Rectal smooth muscle tissue (tissue), 1 donor: ENCODE measurements at regions not wholly inside any gene's neighbourhood (a gene's known extent, or its start where the extent isn't known, plus 50 kb on each side); places are given as distances from the start of the nearest gene placed in this dataset.

ENCODE experiments used
- H3K27ac ChIP-seq: one replicate; pipeline ENCODE4 v1.7.0; 2013; ENCODE audit warnings: low read depth, low read length, inconsistent platforms
- H3K27me3 ChIP-seq: one replicate; pipeline ENCODE4 v1.7.0; 2013; ENCODE audit warnings: low read length; ENCODE audit not compliant: control insufficient read depth, insufficient read depth
- H3K36me3 ChIP-seq: one replicate; pipeline ENCODE4 v1.7.0; 2013; ENCODE audit warnings: low read length; ENCODE audit not compliant: control insufficient read depth, insufficient read depth
- H3K4me1 ChIP-seq: one replicate; pipeline ENCODE4 v1.7.0; 2013; ENCODE audit warnings: low read length; ENCODE audit not compliant: control insufficient read depth, insufficient read depth
- H3K4me3 ChIP-seq: one replicate; pipeline ENCODE4 v1.7.0; 2013; ENCODE audit warnings: low read length
- H3K9ac ChIP-seq: one replicate; pipeline ENCODE4 v1.7.0; 2013; ENCODE audit warnings: low read length

GRCh38 chr1:209486861-209487593 is 96.5 kb upstream of the CAMK1G start:
- no peaks in the 10 kb centered on the region for H3K27me3 ChIP-seq
- no peak overlapping the region for H3K27ac ChIP-seq
- H3K4me1 ChIP-seq = no peaks in the 10 kb centered on the region
- H3K36me3 ChIP-seq = no peaks in the 10 kb centered on the region
- H3K9ac ChIP-seq = no peak overlapping the region
- no peak overlapping the region for H3K4me3 ChIP-seq

- Histone ChIP-seq H3K4me1 (no peaks in the 10 kb centered on the region), H3K27ac (no peak overlapping the region), H3K36me3 (no peaks in the 10 kb centered on the region), H3K27me3 (no peaks in the 10 kb centered on the region), H3K4me3 (no peak overlapping the region), H3K9ac (no peak overlapping the region)
Observed at GRCh38 chr1:209490013-209490412, 93.5 kb upstream of the CAMK1G start.

GRCh38 chr1:209491031-209491430 is 92.5 kb upstream of the CAMK1G start:
- no peak overlapping the region for H3K27ac ChIP-seq
- H3K36me3 ChIP-seq = no peaks in the 10 kb centered on the region
- no peaks in the 10 kb centered on the region for H3K4me1 ChIP-seq
- no peaks in the 10 kb centered on the region for H3K27me3 ChIP-seq
- H3K9ac ChIP-seq = no peak overlapping the region
- H3K4me3 ChIP-seq = no peak overlapping the region

- H3K4me1 ChIP-seq = no peaks in the 10 kb centered on the region
- H3K27me3 ChIP-seq = no peaks in the 10 kb centered on the region
- no peaks in the 10 kb centered on the region for H3K36me3 ChIP-seq
- no peak overlapping the region for H3K4me3 ChIP-seq
- no peak overlapping the region for H3K27ac ChIP-seq
- no peak overlapping the region for H3K9ac ChIP-seq
Observed at GRCh38 chr1:209491496-209491895, 92.0 kb upstream of the CAMK1G start.

- no peak overlapping the region for H3K4me3 ChIP-seq
- H3K27me3 ChIP-seq = no peaks in the 10 kb centered on the region
- H3K27ac ChIP-seq = no peak overlapping the region
- no peaks in the 10 kb centered on the region for H3K36me3 ChIP-seq
- no peaks in the 10 kb centered on the region for H3K4me1 ChIP-seq
- H3K9ac ChIP-seq = no peak overlapping the region
Observed at GRCh38 chr1:209491897-209492296, 91.6 kb upstream of the CAMK1G start.

- Histone ChIP-seq H3K9ac (no peak overlapping the region), H3K36me3 (no peaks in the 10 kb centered on the region), H3K4me3 (no peak overlapping the region), H3K27ac (no peak overlapping the region), H3K4me1 (no peaks in the 10 kb centered on the region), H3K27me3 (no peaks in the 10 kb centered on the region)
Observed at GRCh38 chr1:209493559-209493958, 90.0 kb upstream of the CAMK1G start.

- H3K27ac ChIP-seq = no peak overlapping the region
- H3K27me3 ChIP-seq = no peaks in the 10 kb centered on the region
- no peak overlapping the region for H3K4me3 ChIP-seq
- H3K9ac ChIP-seq = no peak overlapping the region
- H3K4me1 ChIP-seq = no peaks in the 10 kb centered on the region
- H3K36me3 ChIP-seq = no peaks in the 10 kb centered on the region
Observed at GRCh38 chr1:209497729-209498128, 85.8 kb upstream of the CAMK1G start.

GRCh38 chr1:209500993-209501392 is 82.5 kb upstream of the CAMK1G start:
- Histone ChIP-seq H3K27me3 (no peaks in the 10 kb centered on the region), H3K9ac (no peak overlapping the region), H3K27ac (no peak overlapping the region), H3K4me3 (no peak overlapping the region), H3K4me1 (no peaks in the 10 kb centered on the region), H3K36me3 (no peaks in the 10 kb centered on the region)

- Histone ChIP-seq H3K27ac (no peak overlapping the region), H3K27me3 (no peaks in the 10 kb centered on the region), H3K4me1 (no peaks in the 10 kb centered on the region), H3K4me3 (no peak overlapping the region), H3K36me3 (no peaks in the 10 kb centered on the region), H3K9ac (no peak overlapping the region)
Observed at GRCh38 chr1:209503196-209503595, 80.3 kb upstream of the CAMK1G start.

- H3K4me1 ChIP-seq = no peaks in the 10 kb centered on the region
- no peak overlapping the region for H3K9ac ChIP-seq
- no peak overlapping the region for H3K27ac ChIP-seq
- H3K27me3 ChIP-seq = no peaks in the 10 kb centered on the region
- H3K4me3 ChIP-seq = no peak overlapping the region
- no peaks in the 10 kb centered on the region for H3K36me3 ChIP-seq
Observed at GRCh38 chr1:209504571-209504970, 78.9 kb upstream of the CAMK1G start.

- no peak overlapping the region for H3K4me3 ChIP-seq
- H3K4me1 ChIP-seq = no peaks in the 10 kb centered on the region
- H3K9ac ChIP-seq = no peak overlapping the region
- no peaks in the 10 kb centered on the region for H3K36me3 ChIP-seq
- H3K27ac ChIP-seq = no peak overlapping the region
- no peaks in the 10 kb centered on the region for H3K27me3 ChIP-seq
Observed at GRCh38 chr1:209505044-209505443, 78.5 kb upstream of the CAMK1G start.

- no peak overlapping the region for H3K4me3 ChIP-seq
- H3K27me3 ChIP-seq = no peaks in the 10 kb centered on the region
- H3K27ac ChIP-seq = no peak overlapping the region
- no peak overlapping the region for H3K9ac ChIP-seq
- H3K4me1 ChIP-seq = no peaks in the 10 kb centered on the region
- H3K36me3 ChIP-seq = no peaks in the 10 kb centered on the region
Observed at GRCh38 chr1:209506101-209506500, 77.4 kb upstream of the CAMK1G start.

GRCh38 chr1:209509039-209509438 is 74.5 kb upstream of the CAMK1G start:
- Histone ChIP-seq H3K4me1 (no peaks in the 10 kb centered on the region), H3K36me3 (no peaks in the 10 kb centered on the region), H3K9ac (no peak overlapping the region), H3K4me3 (no peak overlapping the region), H3K27me3 (no peaks in the 10 kb centered on the region), H3K27ac (no peak overlapping the region)
